HEK293T (cell line): ENCODE measurements at regions not wholly inside any gene's neighbourhood (a gene's known extent, or its start where the extent isn't known, plus 50 kb on each side); places are given as distances from the start of the nearest gene placed in this dataset.

Experiments
- BHLHE40 ChIP-seq: fragments of 450-650 bp; IDR thresholded peaks from 2 replicates; pipeline ENCODE4 v1.6.1; 2016; ENCODE audit warnings: mild to moderate bottlenecking, moderate library complexity, borderline replicate concordance
- FOXK2 ChIP-seq: fragments of 450-650 bp; IDR thresholded peaks from 2 replicates; pipeline ENCODE4 v1.6.1; 2016; ENCODE audit warnings: mild to moderate bottlenecking
- FOXM1 ChIP-seq: fragments of 450-650 bp; IDR thresholded peaks from 2 replicates; pipeline ENCODE4 v1.6.1; 2017; ENCODE audit warnings: mild to moderate bottlenecking, borderline replicate concordance
- L3MBTL2 ChIP-seq: fragments of 450-650 bp; conservative IDR thresholded peaks from 2 replicates; pipeline ENCODE4 v1.6.1; 2016; ENCODE audit warnings: mild to moderate bottlenecking
- SP1 ChIP-seq: fragments of 450-650 bp; IDR thresholded peaks from 2 replicates; pipeline ENCODE4 v1.6.1; 2017
- TF ChIP-seq, protein P1 (sequence below): fragments of 450-650 bp; IDR thresholded peaks from 2 replicates; pipeline ENCODE4 v1.6.1; 2016

DNA sequence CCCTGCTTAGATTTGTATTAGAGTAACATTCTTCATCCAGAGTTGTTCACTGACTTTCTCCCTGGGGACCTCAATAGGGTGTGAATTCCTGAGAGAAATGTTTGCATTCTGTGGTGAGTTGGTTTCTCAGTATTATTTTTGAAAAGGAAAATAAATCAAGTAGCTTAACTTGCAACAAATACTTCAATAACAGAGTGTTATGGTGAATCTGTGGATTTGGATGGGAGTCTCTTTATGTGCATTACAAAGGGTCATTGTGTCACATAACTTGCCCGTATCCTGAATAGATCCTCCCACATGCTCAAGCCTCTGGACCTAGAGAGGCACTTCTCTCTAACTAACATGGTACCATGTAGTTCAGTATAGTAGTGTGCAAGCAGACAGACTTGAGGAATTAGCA, 68.4 kb upstream of the IPO9 start:
- TF ChIP-seq SP1 (no peak), L3MBTL2 (no peak), FOXK2 (no peak), FOXM1 (no peak), BHLHE40 (no peak)
- TF ChIP-seq, protein P1, sequence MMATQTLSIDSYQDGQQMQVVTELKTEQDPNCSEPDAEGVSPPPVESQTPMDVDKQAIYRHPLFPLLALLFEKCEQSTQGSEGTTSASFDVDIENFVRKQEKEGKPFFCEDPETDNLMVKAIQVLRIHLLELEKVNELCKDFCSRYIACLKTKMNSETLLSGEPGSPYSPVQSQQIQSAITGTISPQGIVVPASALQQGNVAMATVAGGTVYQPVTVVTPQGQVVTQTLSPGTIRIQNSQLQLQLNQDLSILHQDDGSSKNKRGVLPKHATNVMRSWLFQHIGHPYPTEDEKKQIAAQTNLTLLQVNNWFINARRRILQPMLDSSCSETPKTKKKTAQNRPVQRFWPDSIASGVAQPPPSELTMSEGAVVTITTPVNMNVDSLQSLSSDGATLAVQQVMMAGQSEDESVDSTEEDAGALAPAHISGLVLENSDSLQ: no peak
